CD14-positive monocyte (primary cell): ENCODE measurements at regions not wholly inside any gene's neighbourhood (a gene's known extent, or its start where the extent isn't known, plus 50 kb on each side); places are given as distances from the start of the nearest gene placed in this dataset.

Experiments
- DNase-seq, 3 donors: peaks; one replicate each; pipeline ENCODE4 v3.0.0-alpha.2; 2011 to 2022
- H2AFZ ChIP-seq: 2 replicates; pipeline ENCODE4 v1.6.0; 2012; ENCODE audit warnings: mild to moderate bottlenecking, low read depth, low read length, inconsistent platforms; ENCODE audit not compliant: insufficient read depth, poor library complexity, severe bottlenecking
- H3K27ac ChIP-seq, 2 donors: 1 replicate in 1 of 2; 2 replicates in 1 of 2; pipeline ENCODE4 v1.5.1; 2012 to 2013; ENCODE audit warnings: low read length in 2 of 2, control low read depth in 1 of 2, inconsistent platforms in 1 of 2, low read depth in 1 of 2, mild to moderate bottlenecking in 1 of 2
- H3K27me3 ChIP-seq, 2 donors: one replicate each; pipeline versions ENCODE4 v1.6.0 to v1.6.1; 2011 to 2013; ENCODE audit warnings: low read length in 2 of 2; ENCODE audit not compliant: control insufficient read depth in 2 of 2, insufficient read depth in 2 of 2
- H3K36me3 ChIP-seq, 2 donors: replicated peaks in 1 of 2; 1 replicate in 1 of 2; 2 replicates in 1 of 2; pipeline versions ENCODE4 v1.5.1 to v1.6.1; 2012 to 2013; ENCODE audit warnings: low read length in 2 of 2, control low read depth in 1 of 2, inconsistent platforms in 1 of 2, mild to moderate bottlenecking in 1 of 2; ENCODE audit not compliant: insufficient read depth in 2 of 2, control insufficient read depth in 1 of 2
- H3K4me1 ChIP-seq, 2 donors: 1 replicate in 1 of 2; 2 replicates in 1 of 2; pipeline versions ENCODE4 v1.5.1 to v1.6.1; 2012 to 2013; ENCODE audit warnings: low read length in 2 of 2, control low read depth in 1 of 2, inconsistent platforms in 1 of 2, mild to moderate bottlenecking in 1 of 2, moderate library complexity in 1 of 2; ENCODE audit not compliant: insufficient read depth in 2 of 2, control insufficient read depth in 1 of 2
- H3K4me2 ChIP-seq: replicated peaks from 2 replicates; pipeline ENCODE3; 2012; ENCODE audit warnings: low read length, moderate library complexity, mild to moderate bottlenecking; ENCODE audit not compliant: poor library complexity, severe bottlenecking; ENCODE audit errors: extremely low read depth
- H3K4me3 ChIP-seq, 3 experiments: fragments of 200-600 bp in 1 of 3; sonication (generic) in 1 of 3; replicated peaks in 1 of 3; 1 replicate in 2 of 3; 2 replicates in 1 of 3; pipeline ENCODE4 v1.5.1; 2011 to 2013; ENCODE audit warnings: low read length in 3 of 3, mild to moderate bottlenecking in 3 of 3, control low read depth in 2 of 3, low read depth in 2 of 3, inconsistent platforms in 1 of 3, moderate library complexity in 1 of 3
- H3K79me2 ChIP-seq: 2 replicates; pipeline ENCODE4 v1.6.0; 2012; ENCODE audit warnings: mild to moderate bottlenecking, control low read depth, inconsistent platforms, low read length, moderate library complexity; ENCODE audit not compliant: insufficient read depth
- H3K9ac ChIP-seq: 2 replicates; pipeline ENCODE4 v1.6.0; 2017; ENCODE audit warnings: low read length, mild to moderate bottlenecking; ENCODE audit not compliant: insufficient read depth, poor library complexity, severe bottlenecking
- H3K9me3 ChIP-seq, 2 donors: replicated peaks in 1 of 2; 1 replicate in 1 of 2; 2 replicates in 1 of 2; pipeline versions ENCODE4 v1.5.1 to v1.6.1; 2012 to 2013; ENCODE audit warnings: low read length in 2 of 2, control low read depth in 1 of 2; ENCODE audit not compliant: control insufficient read depth in 1 of 2, insufficient read depth in 1 of 2
- H4K20me1 ChIP-seq: 2 replicates; pipeline ENCODE4 v1.6.0; 2012; ENCODE audit warnings: mild to moderate bottlenecking, low read length, control low read depth, moderate library complexity; ENCODE audit not compliant: insufficient read depth
- H3K27ac Mint-ChIP-seq, 7 donors: one replicate each; pipeline ENCODE4 v1.8.0; 2020; ENCODE audit warnings: mild to moderate bottlenecking in 7 of 7, mixed read lengths in 7 of 7, moderate library complexity in 6 of 7, inconsistent platforms in 2 of 7
- H3K27me3 Mint-ChIP-seq, 3 donors: one replicate each; pipeline ENCODE4 v1.8.0; 2021 to 2022; ENCODE audit warnings: low read depth in 3 of 3, mild to moderate bottlenecking in 3 of 3, mixed read lengths in 3 of 3, moderate library complexity in 3 of 3, inconsistent platforms in 1 of 3
- H3K36me3 Mint-ChIP-seq, 2 donors: one replicate each; pipeline ENCODE4 v1.8.0; 2020; ENCODE audit warnings: mixed read lengths in 2 of 2, inconsistent platforms in 1 of 2, mild to moderate bottlenecking in 1 of 2
- H3K4me1 Mint-ChIP-seq: one replicate; pipeline ENCODE4 v1.8.0; 2020; ENCODE audit warnings: mild to moderate bottlenecking, mixed read lengths
- H3K4me3 Mint-ChIP-seq, 2 donors: one replicate each; pipeline ENCODE4 v1.8.0; 2020; ENCODE audit warnings: mild to moderate bottlenecking in 2 of 2, mixed read lengths in 2 of 2, moderate library complexity in 1 of 2
- H3K9me3 Mint-ChIP-seq, 7 donors: one replicate each; pipeline ENCODE4 v1.8.0; 2020 to 2022; ENCODE audit warnings: mixed read lengths in 7 of 7, mild to moderate bottlenecking in 6 of 7, moderate library complexity in 6 of 7, inconsistent platforms in 2 of 7
- CTCF ChIP-seq: fragments of 200-600 bp; IDR thresholded peaks from one replicate; pipeline ENCODE4 v1.8.0; 2022; ENCODE audit warnings: antibody characterized with exemption, mild to moderate bottlenecking
- WGBS: methylation state at CpG from one replicate; pipeline ENCODE4 v1.1.5; 2013; ENCODE audit warnings: missing lambda C conversion rate; ENCODE audit not compliant: insufficient coverage; 5-methylcytosine and 5-hydroxymethylcytosine counted together
- intact Hi-C, 2 donors: fragments of 100-400 bp; cut with micrococcal nuclease; formaldehyde crosslinking; loops; one replicate each; pipeline versions ENCODE4 v1.15.0 to v1.15.1; 2023

- Histone ChIP-seq H3K9me3 (no peaks in the 10 kb centered on the region), H3K27me3 (no peaks in the 10 kb centered on the region), H3K9ac (no peak overlapping the region), H3K79me2 (no peaks in the 10 kb centered on the region), H3K4me2 (no peak overlapping the region), H3K4me1 (no peaks in the 10 kb centered on the region), H3K27ac (no peak overlapping the region), H3K36me3 (no peaks in the 10 kb centered on the region), H4K20me1 (no peaks in the 10 kb centered on the region), H3K4me3 (no peak overlapping the region), H2AFZ (no peak overlapping the region)
- Mint-ChIP-seq H3K27ac (no peak overlapping the region), H3K9me3 (peaks cover 0 to 6% (median 0%) of the 10 kb centered on the region in 7 donors), H3K27me3 (peaks cover 0 to 1% (median 0%) of the 10 kb centered on the region in 3 donors), H3K4me3 (no peak overlapping the region), H3K4me1 (no peaks in the 10 kb centered on the region), H3K36me3 (no peaks in the 10 kb centered on the region)
- no peak for TF ChIP-seq CTCF
- intact Hi-C loops, result no loop called here
- 86% methylated on average over 1 of the region's 1 CpG for WGBS
- no peak for DNase-seq
Observed at GRCh38 chr4:84219656-84220055, 279.4 kb downstream of the NKX6-1 start.

- H3K27ac ChIP-seq, result no peak overlapping the region
- no peak overlapping the region for H3K4me3 Mint-ChIP-seq
- intact Hi-C loops, result no loop called here
- H3K9me3 ChIP-seq, result no peaks in the 10 kb centered on the region
- no peaks in the 10 kb centered on the region for H3K36me3 ChIP-seq
- no peaks in the 10 kb centered on the region for H3K4me1 Mint-ChIP-seq
- H4K20me1 ChIP-seq, result no peaks in the 10 kb centered on the region
- no peak overlapping the region for H2AFZ ChIP-seq
- no peaks in the 10 kb centered on the region for H3K36me3 Mint-ChIP-seq
- H3K4me1 ChIP-seq, result no peaks in the 10 kb centered on the region
- H3K27ac Mint-ChIP-seq, result no peak overlapping the region
- no peaks in the 10 kb centered on the region for H3K27me3 ChIP-seq
- DNase-seq, result no peak
- peaks cover 0 to 6% (median 0%) of the 10 kb centered on the region in 7 donors for H3K9me3 Mint-ChIP-seq
- TF ChIP-seq CTCF, result no peak
- H3K27me3 Mint-ChIP-seq, result peaks cover 0 to 1% (median 0%) of the 10 kb centered on the region in 3 donors
- no peak overlapping the region for H3K4me2 ChIP-seq
- no peak overlapping the region for H3K4me3 ChIP-seq
- H3K9ac ChIP-seq, result no peak overlapping the region
- H3K79me2 ChIP-seq, result no peaks in the 10 kb centered on the region
- WGBS, result 74% methylated on average over 8 of the region's 9 CpGs
Observed at GRCh38 chr4:84218031-84218430, 281.1 kb downstream of the NKX6-1 start.
